Breast epithelium (tissue), 3 donors: ENCODE measurements at regions not wholly inside any gene's neighbourhood (a gene's known extent, or its start where the extent isn't known, plus 50 kb on each side); places are given as distances from the start of the nearest gene placed in this dataset.

Source experiments
- CTCF ChIP-seq, 3 donors: fragments of 450-650 bp; IDR thresholded peaks; one replicate each; pipeline ENCODE4 v1.5.1; 2016 to 2017; ENCODE audit warnings: antibody characterized with exemption in 3 of 3, mild to moderate bottlenecking in 3 of 3, moderate library complexity in 3 of 3
- POLR2A ChIP-seq: fragments of 450-650 bp; IDR thresholded peaks from one replicate; pipeline ENCODE4 v1.6.1; 2016; ENCODE audit warnings: antibody characterized with exemption, mild to moderate bottlenecking, moderate library complexity
- POLR2AphosphoS5 ChIP-seq, 3 donors: sonication (generic); formaldehyde crosslinking; IDR thresholded peaks; one replicate each; pipeline ENCODE4 v1.6.1; 2017; ENCODE audit warnings: antibody characterized with exemption in 3 of 3

- TF ChIP-seq CTCF (IDR thresholded peaks at IDR 0.05) (no peak), POLR2A (no peak), POLR2AphosphoS5 (IDR thresholded peaks at IDR 0.05) (no peak)
Observed at GRCh38 chr12:114592946-114593345, 91.0 kb downstream of the TBX3 start.
